ENCODE measurements at regions not wholly inside any gene's neighbourhood (a gene's known extent, or its start where the extent isn't known, plus 50 kb on each side); places are given as distances from the start of the nearest gene placed in this dataset.
"Not testable (repeated sequence)": the region's sequence is repeated elsewhere in the genome, so short reads cannot be mapped to it uniquely, and the experiment has no call there.

GRCh38 chr2:196276421-196276820, 105.0 kb upstream of the STK17B start:
- DNase-seq (ENCODE audit: extremely low read depth, low read depth), result no peak

GRCh38 chr2:196277002-196277401, 105.6 kb upstream of the STK17B start:
- no peak for DNase-seq (ENCODE audit: extremely low read depth, low read depth)

- no peak for DNase-seq (ENCODE audit: extremely low read depth, low read depth)
These were observed 107.1 kb upstream of the STK17B start for GRCh38 chr2:196278491-196278911.

GRCh38 chr2:196279541-196279940, 108.2 kb upstream of the STK17B start:
- DNase-seq (ENCODE audit: extremely low read depth, low read depth), result no peak

DNA sequence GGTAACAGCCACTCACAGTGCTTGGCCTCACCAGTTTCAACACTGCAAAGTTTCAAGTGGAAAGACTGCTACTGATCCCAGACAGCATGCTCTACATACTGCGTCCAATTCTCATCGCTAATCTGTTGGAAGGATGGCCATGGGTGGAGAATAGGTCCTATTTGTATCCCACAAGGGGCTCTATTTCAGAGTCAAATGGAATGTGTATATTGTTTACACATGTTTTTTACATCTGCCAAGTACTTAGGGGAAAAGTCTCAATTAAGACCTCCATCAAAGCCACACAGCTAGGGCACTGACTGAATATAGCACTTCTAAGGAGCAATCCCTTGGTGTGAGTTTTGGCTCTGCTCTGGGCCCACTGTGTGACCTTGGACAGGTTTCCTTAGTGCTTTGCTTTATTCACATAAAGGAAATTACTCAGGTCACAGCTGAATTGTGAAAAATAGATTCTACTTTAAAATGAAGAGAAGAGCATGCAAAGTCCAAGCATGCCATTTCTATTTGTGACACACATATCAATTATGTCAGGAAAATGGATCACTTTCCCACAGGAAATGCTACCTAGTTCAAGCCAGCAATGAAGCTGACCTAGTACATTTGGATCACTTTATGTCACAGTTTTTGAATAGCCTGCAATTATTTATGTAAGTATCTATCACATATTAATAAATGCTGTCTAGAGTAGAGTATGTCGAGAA, 112.9 kb upstream of the STK17B start:
- no peak for DNase-seq (ENCODE audit: extremely low read depth, low read depth)

- DNase-seq (ENCODE audit: extremely low read depth, low read depth), result no peak
These were observed 113.6 kb upstream of the STK17B start for GRCh38 chr2:196284866-196285557.

DNA sequence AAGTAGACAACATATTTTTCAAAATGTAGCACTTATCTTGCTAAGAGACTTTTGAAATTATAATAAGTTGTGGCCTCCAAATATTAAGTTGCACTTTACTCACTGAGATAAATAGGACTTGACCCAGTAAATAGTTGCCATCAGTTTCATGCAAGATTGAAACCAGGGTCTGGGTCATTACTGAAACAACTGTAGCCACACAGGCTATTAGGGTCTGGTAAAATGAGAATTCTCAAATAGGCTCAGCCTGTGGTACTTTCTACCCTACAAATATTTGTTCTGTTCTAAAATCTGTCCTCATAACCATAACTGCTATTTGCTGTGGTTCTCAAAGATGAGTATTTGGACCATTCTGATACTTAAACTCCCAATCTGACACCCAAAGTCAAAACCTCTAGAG, 115.4 kb upstream of the STK17B start:
- DNase-seq (ENCODE audit: extremely low read depth, low read depth), result no peak

DNA sequence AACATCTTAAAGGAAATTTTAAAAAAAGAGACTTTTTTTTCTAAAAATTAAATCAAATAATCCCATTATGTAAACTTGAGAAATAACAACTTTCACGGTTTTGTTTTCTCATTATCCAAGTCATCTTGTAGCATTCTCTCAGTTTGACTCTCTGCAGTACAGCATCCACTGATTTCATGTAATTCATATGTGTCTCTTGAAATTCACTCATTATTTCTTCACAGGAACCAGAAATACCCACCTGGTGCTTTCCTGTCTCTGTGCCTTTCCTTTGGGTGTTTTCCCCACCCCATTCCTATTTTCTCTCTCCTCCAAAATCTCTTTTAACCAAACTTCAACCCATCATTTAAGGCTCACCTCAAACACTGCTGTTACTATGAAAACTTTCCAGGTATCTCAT, 116.1 kb upstream of the STK17B start:
- DNase-seq (ENCODE audit: extremely low read depth, low read depth), result no peak

GRCh38 chr2:196288006-196288538, 116.7 kb upstream of the STK17B start:
- no peak for DNase-seq (ENCODE audit: extremely low read depth, low read depth)

GRCh38 chr2:196289000-196289399, 117.6 kb upstream of the STK17B start:
- no peak for DNase-seq (ENCODE audit: extremely low read depth, low read depth)

DNA sequence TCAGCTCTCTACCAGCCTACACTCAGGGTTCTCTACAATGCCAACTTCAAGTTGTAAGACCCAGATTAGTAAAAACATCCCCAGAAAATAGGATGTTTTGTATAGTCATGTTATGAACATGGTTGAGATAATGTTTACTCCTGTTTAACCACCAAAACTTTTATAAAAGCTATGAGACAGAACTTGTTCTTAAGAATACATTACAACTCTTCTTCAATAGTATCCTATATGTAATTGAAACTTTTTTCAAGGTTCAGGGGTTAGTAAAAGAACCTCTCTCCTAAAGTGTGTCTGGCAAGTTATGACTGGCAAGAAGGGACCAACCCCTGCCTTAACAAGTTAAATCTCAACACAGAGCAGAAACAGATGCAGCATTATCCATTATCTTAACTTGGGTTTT, 118.8 kb upstream of the STK17B start:
- no peak for DNase-seq (ENCODE audit: extremely low read depth, low read depth)

GRCh38 chr2:196290569-196290968, 119.2 kb upstream of the STK17B start:
- no peak for DNase-seq (ENCODE audit: extremely low read depth, low read depth)

- no peak for DNase-seq (ENCODE audit: extremely low read depth, low read depth)
These were observed 120.0 kb upstream of the STK17B start for GRCh38 chr2:196291426-196291825.

DNA sequence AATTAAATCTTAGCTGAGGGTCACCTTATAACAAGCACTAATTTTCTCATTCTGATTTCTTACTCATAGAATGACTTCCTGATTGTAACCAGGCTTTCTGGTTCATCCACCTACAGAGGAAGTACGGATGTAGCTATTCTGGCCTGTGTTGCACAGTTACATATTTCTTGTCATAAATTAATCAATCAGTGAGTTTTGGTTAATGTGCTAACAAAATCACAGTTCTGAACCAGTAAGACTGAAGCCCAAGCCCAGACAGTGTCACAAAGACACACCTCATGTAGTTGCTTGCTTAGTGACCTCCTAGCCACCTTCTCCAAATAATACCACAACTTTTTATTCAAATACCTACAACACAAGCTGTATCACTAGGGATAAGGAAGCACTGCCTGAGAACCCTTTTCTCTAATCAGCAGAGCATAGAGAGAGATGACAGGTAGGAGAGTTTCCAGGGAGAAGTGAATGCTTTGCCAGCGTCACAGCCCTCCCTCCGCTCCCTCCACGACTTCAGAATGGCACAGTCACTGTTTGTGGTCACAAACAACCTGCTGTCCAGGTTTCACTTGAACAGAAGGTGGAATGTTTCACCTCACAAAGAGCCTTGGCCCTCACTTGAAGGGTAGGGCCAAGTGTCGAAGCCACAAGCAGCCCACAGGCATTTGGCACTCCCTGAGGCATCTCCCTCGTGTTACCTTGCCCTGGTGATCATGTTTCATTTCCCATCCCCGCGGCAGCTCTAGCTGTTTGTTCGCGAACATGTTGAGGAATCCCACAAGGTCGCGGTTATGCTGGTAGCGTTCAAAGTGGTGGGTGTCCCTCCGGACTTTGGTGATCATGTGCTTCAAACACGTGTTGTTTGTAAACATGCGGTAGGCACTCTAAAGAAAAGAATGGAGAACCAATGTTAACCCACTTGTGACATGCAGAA, 120.8 kb upstream of the STK17B start:
- no peak for DNase-seq (ENCODE audit: extremely low read depth, low read depth)

- DNase-seq (ENCODE audit: extremely low read depth, low read depth), result peak; percentile 59
These were observed 122.6 kb upstream of the STK17B start for GRCh38 chr2:196293751-196294515.

- no peak for DNase-seq (ENCODE audit: extremely low read depth, low read depth)
These were observed 123.1 kb upstream of the STK17B start for GRCh38 chr2:196294516-196294909.

DNA sequence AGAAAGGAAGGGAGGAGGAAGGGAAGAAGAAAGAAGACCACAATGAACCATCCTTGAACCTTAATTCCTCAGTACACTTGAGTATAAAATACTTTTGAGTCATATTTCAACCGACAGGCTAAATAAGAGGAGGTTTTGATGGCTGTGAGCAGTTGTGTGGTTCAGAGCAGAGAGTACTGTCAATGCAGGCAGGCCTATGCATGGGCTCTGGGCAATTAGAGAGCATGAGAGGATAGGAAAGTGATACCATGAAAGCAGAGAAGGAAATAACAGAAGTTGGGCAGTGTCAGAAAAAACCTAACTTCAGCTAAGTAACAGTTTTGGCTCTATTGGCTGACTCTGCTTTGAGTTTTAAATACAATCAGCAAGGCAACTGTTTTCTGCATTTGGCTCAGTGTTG, 123.6 kb upstream of the STK17B start:
- no peak for DNase-seq (ENCODE audit: extremely low read depth, low read depth)

DNA sequence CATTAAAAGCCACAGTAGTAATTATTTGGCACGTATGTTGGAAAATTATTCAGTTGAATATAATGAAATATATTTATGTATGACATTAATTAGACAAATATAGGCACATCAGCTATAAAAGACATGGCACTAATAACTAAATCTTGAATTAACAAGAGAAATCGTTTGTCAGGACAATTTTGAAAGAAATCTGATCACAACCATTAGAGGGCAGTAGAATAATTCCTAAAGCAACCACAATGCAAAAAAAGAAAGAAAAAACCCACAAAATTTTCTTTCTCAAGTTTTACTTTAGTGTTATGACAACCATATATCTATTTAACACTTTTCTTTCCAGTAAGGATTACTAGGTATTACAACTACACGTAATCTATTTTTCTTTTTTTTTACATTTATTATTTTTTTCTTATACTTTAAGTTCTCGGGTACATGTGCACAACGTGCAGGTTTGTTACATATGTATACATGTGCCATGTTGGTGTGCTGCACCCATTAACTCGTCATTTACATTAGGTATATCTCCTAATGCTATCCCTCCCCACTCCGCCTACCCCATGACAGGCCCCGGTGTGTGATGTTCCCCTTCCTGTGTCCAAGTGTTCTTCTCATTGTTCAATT, 126.8 kb upstream of the STK17B start:
- not testable (repeated sequence) for DNase-seq (ENCODE audit: extremely low read depth, low read depth)

GRCh38 chr2:196307775-196308305, 136.5 kb upstream of the STK17B start:
- DNase-seq (ENCODE audit: extremely low read depth, low read depth), result no peak

DNA sequence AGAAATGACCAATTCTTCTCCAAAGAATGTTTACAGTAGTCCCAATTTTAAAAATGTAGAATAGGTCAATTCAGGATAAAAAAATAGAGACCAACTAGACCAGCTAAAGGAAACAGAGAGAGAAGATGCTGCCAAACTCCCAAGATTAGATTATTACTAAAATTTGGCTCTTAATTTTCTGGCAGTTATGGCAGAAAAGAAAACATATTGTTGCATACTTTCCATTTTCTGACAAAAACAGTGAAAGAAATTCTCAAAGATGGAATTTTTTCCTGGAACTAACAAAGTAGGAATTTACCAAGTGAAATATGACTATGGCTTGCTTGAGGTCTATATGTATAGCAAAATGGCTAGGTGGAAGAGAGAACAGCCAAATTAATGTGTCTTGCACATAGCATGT, 138.3 kb upstream of the STK17B start:
- no peak for DNase-seq (ENCODE audit: extremely low read depth, low read depth)
